GM18951 (cell line): ENCODE measurements at regions not wholly inside any gene's neighbourhood (a gene's known extent, or its start where the extent isn't known, plus 50 kb on each side); places are given as distances from the start of the nearest gene placed in this dataset.

Experiments used
- POLR2A ChIP-seq: IDR thresholded peaks from 4 replicates; pipeline ENCODE4 v1.6.1; 2011; ENCODE audit warnings: mild to moderate bottlenecking; ENCODE audit not compliant: insufficient read length, insufficient read depth; ENCODE audit errors: extremely low read depth
- in situ Hi-C: fragments of 300-500 bp; cut with MboI; formaldehyde crosslinking; loops from one replicate; pipeline ENCODE4 v1.12.0; 2022; ENCODE audit warnings: low sequenced_read_pairs, mixed read lengths, inconsistent platforms; ENCODE audit not compliant: unreplicated experiment

- in situ Hi-C loops = no loop called here
- no peak for TF ChIP-seq POLR2A
These were observed 442.2 kb upstream of the CCDC196 start for GRCh38 chr14:66043921-66044320.

GRCh38 chr14:66045572-66046021, 440.6 kb upstream of the CCDC196 start:
- no peak for TF ChIP-seq POLR2A
- in situ Hi-C loops = no loop called here

DNA sequence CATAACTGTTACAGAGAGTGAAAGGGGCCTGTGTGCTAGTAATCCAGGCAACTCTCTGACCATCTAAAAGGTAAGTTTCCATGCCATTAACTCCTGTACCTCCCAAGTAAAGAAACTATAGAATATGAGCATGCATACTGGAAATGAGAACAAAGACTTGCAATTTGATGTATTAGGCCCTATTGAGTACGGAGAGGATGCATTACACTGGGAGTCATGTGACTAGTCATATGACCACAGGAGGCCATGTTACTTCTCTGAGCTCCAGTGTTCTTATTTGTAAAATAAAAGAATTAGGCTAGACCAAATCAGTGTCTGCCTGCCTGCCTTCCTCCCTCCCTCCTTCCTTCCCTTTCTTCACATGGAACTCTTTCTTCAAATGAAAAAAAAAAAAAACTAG, 440.1 kb upstream of the CCDC196 start:
- TF ChIP-seq POLR2A = no peak

GRCh38 chr14:66046591-66046990, 439.6 kb upstream of the CCDC196 start:
- no peak for TF ChIP-seq POLR2A
- in situ Hi-C loops = no loop called here

More for the DNA sequence above, 440.1 kb upstream of the CCDC196 start:
- in situ Hi-C loops = no loop called here

DNA sequence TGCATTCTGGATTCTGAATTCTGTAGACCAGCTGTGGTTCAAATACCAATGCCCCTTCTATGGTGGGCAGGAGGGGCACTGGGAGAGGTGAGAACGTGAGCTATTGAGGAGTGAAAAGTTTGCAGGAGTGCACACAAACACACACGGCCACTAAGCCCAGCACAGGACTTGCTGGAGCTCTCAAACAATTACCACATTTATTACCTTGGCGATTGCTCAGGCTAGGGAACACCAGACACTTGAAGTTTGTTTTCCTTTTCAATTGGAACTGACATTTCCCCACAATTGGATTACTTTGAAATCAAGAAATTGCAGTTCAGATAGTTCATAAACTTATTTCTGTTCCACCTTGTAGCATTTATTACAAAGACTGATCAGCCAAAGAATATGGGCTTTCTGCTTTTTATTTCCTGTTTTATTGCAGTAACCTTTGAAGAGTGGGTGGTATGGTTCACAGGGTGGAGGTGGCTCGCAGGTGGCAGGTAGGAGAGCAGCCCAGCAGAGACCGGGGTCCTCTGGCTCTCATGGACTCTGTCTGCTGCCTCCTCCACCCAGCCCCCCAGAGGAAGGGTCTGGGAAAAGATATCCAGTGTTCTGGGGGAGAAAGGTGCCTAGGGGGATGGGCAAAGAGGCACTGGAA, 429.8 kb upstream of the CCDC196 start:
- TF ChIP-seq POLR2A = no peak
- in situ Hi-C loops = loop anchor here (25.0 kb wide), 1 partner anchor 644 kb away; the partner anchor contains the start of gene FUT8

DNA sequence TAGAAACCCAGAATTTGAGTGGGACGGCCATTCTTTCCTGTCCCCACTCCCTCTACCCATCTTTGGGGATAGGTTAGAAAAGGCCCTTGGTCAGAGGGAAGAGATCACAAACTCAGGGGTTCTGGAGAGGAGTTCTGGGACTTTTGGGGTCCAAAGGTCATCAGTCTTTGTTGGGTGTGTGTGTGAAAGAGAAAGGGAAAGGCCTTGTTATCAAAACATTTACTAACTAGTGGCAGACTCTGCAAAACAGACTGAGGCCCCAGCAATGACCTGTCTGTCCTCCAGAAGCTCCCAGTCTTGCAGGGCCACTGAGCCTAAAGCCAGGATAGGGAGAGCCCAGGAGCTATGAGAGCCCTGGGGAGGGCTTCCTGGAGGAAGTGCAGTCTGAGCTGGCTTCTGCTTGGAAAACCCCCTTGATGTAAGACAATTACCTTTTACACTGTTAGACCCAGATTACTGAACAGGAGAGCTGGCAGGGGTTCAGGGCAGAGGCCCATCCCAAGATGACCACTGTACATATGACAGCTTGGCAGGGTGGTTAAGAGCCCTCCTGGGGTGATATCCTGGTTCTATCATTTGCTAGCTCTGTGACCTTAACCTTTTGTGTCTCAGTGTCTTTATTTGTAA, 429.1 kb upstream of the CCDC196 start:
- in situ Hi-C loops = loop anchor here (25.0 kb wide), 1 partner anchor 645 kb away; the partner anchor contains the start of gene FUT8
- TF ChIP-seq POLR2A = no peak

- in situ Hi-C loops = loop anchor here (25.0 kb wide), 1 partner anchor 653 kb away; the partner anchor contains the start of gene FUT8
- TF ChIP-seq POLR2A = no peak
These were observed 421.0 kb upstream of the CCDC196 start for GRCh38 chr14:66065188-66065587.

GRCh38 chr14:66066981-66067776, 419.0 kb upstream of the CCDC196 start:
- in situ Hi-C loops = loop anchor here (25.0 kb wide), 1 partner anchor 655 kb away; the partner anchor contains the start of gene FUT8
- TF ChIP-seq POLR2A = no peak

DNA sequence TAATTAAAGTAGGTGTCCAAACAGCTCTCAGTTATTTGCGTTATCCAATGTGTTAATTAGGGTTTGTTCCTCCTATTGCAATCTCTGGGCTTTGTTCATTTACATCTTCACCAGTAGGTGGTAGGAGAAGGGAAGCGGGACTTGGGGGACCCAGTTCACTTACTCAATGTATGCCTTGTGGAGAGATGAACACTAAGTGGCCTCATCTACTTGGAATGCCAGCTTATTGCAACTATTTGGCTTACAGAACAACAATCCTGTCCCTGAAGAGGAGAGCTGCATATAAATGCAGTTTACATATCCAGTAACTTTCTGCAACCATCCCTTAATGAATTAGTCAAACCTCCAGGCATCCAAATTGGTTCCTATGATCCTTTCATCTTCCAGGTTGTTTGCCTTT, 417.1 kb upstream of the CCDC196 start:
- TF ChIP-seq POLR2A = no peak
- in situ Hi-C loops = loop anchor here (25.0 kb wide), 1 partner anchor 657 kb away; the partner anchor contains the start of gene FUT8

GRCh38 chr14:66069830-66070541, 416.2 kb upstream of the CCDC196 start:
- TF ChIP-seq POLR2A = no peak
- in situ Hi-C loops = loop anchor here (10.0 to 25.0 kb wide), 2 partner anchors 658 to 905 kb away; partner anchors contain the start of gene FUT8

DNA sequence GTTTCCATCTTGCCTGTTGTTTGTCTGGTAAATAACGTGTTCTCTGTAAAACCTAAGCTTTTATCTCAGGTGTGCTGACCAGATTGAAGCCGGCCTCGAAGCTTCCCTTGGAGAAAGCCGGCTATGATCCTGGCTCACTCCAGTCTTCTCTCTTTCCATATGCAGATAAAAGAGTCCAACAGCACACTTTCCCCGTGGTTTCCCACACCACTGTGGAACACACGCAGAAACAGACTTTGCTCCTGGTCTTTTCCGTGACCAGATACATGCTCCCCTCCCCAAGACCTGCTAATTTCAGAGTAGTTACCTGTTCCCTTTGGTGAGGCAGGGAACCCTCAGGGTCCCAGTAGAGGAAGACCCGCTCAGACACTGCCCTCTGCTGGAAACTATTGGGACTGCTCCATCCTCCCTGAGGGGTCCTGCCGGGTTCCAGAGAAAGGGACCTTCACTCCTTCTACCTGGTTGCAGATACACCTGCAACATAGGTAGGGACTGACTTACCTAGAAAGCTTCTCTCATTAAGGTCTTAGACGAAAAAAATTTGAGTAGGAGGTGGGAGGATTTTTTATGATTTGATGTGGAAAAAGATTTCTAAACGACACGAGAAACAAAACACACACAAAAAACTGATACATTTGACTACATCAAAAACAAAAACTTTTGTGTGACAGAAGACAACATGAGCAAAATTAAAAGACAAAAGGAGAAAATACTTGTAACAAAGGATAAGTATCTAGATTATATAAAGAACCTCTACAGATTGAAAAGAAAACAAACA, 415.4 kb upstream of the CCDC196 start:
- TF ChIP-seq POLR2A = no peak
- in situ Hi-C loops = loop anchor here (10.0 to 25.0 kb wide), 2 partner anchors 658 to 906 kb away; partner anchors contain the start of gene FUT8
